ENCODE measurements at regions not wholly inside any gene's neighbourhood (a gene's known extent, or its start where the extent isn't known, plus 50 kb on each side); places are given as distances from the start of the nearest gene placed in this dataset.

- 74 to 79% methylated on average over 3 of the region's 3 CpGs for WGBS, 2 donors
Measured at GRCh38 chr6:132950566-132950965, 136.2 kb downstream of the RPS12 start.

GRCh38 chr6:132952031-132952867, 137.9 kb downstream of the RPS12 start:
- Histone ChIP-seq H3K4me1 (peaks cover 0 to 6% (median 0%) of the 10 kb centered on the region in 9 donors), H3K36me3 (no peaks in the 10 kb centered on the region), H3K4me3 (no peak overlapping the region), H3K9me3 (no peaks in the 10 kb centered on the region), H3K27me3 (no peaks in the 10 kb centered on the region), H3K27ac (no peak overlapping the region)
- intact Hi-C loops (cut with DNase I) = loop anchor here in 3 of 10 donors (10.0 kb wide), 3 partner anchors 553 to 593 kb away; no protein-coding TSS in a partner anchor
- no peak for TF ChIP-seq CTCF (IDR thresholded peaks at IDR 0.05)
- DNase-seq (no peak), ATAC-seq (no peak)
- 72 to 77% methylated on average over 6 of the region's 6 CpGs for WGBS, 2 donors

More at GRCh38 chr6:132950566-132950965, 136.2 kb downstream of the RPS12 start:
- no peaks in the 10 kb centered on the region for H3K36me3 ChIP-seq
- H3K4me1 ChIP-seq = peaks cover 0 to 6% (median 0%) of the 10 kb centered on the region in 9 donors
- intact Hi-C loops (cut with DNase I) = loop anchor here in 3 of 10 donors (10.0 kb wide), 3 partner anchors 554 to 594 kb away; no protein-coding TSS in a partner anchor
- TF ChIP-seq CTCF (IDR thresholded peaks at IDR 0.05) = no peak
- DNase-seq (no peak), ATAC-seq (no peak)
- H3K9me3 ChIP-seq = no peaks in the 10 kb centered on the region
- H3K27ac ChIP-seq = no peak overlapping the region
- no peaks in the 10 kb centered on the region for H3K27me3 ChIP-seq
- no peak overlapping the region for H3K4me3 ChIP-seq

GRCh38 chr6:132952986-132953385, 138.6 kb downstream of the RPS12 start:
- DNase-seq (no peak), ATAC-seq (peak in 2 of 8 donors; percentile 44 to 59)
- H3K4me1 ChIP-seq = peaks cover 0 to 6% (median 0%) of the 10 kb centered on the region in 9 donors
- no peak overlapping the region for H3K4me3 ChIP-seq
- TF ChIP-seq CTCF (IDR thresholded peaks at IDR 0.05) = no peak
- no peak overlapping the region for H3K27ac ChIP-seq
- H3K9me3 ChIP-seq = no peaks in the 10 kb centered on the region
- WGBS, 2 donors = 40 to 52% methylated on average over 3 of the region's 3 CpGs
- intact Hi-C loops (cut with DNase I) = loop anchor here in 3 of 10 donors (10.0 kb wide), 3 partner anchors 552 to 592 kb away; no protein-coding TSS in a partner anchor
- no peaks in the 10 kb centered on the region for H3K27me3 ChIP-seq
- no peaks in the 10 kb centered on the region for H3K36me3 ChIP-seq

- ATAC-seq (no peak), DNase-seq (no peak)
- peaks cover 0 to 6% (median 0%) of the 10 kb centered on the region in 9 donors for H3K4me1 ChIP-seq
- H3K4me3 ChIP-seq = no peak overlapping the region
- TF ChIP-seq CTCF (IDR thresholded peaks at IDR 0.05) = no peak
- H3K36me3 ChIP-seq = no peaks in the 10 kb centered on the region
- intact Hi-C loops (cut with DNase I) = loop anchor here in 3 of 10 donors (10.0 kb wide), 3 partner anchors 551 to 591 kb away; no protein-coding TSS in a partner anchor
- no peak overlapping the region for H3K27ac ChIP-seq
- H3K27me3 ChIP-seq = no peaks in the 10 kb centered on the region
- WGBS, 2 donors = 81 to 90% methylated on average over 9 of the region's 9 CpGs
- no peaks in the 10 kb centered on the region for H3K9me3 ChIP-seq
Measured at GRCh38 chr6:132954222-132954621, 139.9 kb downstream of the RPS12 start.

Data from heart right ventricle (tissue), 16 donors.